ENCODE measurements at regions not wholly inside any gene's neighbourhood (a gene's known extent, or its start where the extent isn't known, plus 50 kb on each side); places are given as distances from the start of the nearest gene placed in this dataset.
"Not testable (repeated sequence)": the region's sequence is repeated elsewhere in the genome, so short reads cannot be mapped to it uniquely, and the experiment has no call there.

DNA sequence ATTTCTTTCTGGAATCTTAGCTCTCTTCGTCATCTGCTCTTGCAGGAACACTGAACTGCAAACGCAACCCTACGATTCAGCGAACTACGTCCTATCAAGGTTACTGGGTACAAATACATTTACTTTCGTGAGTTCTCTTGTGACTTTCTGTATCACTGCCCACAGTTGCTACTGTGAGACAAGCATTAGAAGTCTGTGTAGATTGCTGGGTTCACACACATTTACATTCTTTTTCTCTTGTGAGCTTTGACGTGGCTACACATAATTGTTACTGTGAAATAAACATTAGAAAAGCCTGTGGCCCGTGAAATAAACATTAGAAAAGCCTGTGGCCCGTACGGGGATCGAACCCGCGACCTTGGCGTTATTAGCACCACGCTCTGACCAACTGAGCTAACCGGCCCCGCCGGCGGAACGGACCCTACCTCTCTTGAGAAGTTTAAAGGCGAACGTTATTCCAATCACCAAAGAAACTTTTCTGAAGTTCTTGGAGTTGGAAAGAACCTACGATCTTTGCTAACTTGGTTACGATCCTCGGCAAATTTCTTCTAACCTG, 61.2 kb upstream of the ZNF322 start:
- DNase-seq = not testable (repeated sequence)

DNA sequence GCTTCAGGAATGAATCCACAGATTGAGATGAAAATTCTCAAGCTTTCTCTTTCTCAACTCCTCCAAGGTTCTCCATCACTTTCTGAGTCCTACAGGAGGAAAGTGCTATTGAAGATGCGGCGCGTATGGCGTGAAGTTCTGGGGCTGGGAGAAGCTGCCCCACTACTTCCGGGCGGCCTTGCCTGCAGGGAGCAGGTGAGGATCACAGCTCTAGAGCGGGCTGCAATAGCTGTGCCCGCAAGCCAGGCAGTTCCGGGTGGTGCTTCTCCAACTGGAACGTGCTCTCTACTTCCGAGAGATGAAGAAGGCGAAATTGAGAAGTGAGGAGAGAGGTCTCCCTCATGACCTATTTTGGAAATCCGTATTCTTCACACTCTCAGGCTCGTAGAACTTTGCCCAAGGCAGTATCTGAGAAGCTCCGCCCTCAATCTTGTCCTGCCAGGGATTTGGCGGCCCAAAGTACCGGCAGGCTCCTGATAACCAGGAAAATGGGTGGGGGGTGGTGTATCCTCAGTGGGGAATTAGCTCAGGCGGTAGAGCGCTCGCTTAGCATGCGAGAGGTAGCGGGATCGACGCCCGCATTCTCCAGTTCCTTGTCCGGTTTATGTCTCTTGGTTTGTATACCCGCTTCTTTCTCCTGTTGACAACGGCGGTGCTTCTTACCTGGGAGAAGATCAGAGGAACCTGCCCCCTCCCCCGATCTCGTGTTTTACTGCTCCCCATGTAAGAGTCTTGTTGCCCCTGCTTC, 70.6 kb upstream of the ZNF322 start:
- DNase-seq = not testable (repeated sequence)

DNA sequence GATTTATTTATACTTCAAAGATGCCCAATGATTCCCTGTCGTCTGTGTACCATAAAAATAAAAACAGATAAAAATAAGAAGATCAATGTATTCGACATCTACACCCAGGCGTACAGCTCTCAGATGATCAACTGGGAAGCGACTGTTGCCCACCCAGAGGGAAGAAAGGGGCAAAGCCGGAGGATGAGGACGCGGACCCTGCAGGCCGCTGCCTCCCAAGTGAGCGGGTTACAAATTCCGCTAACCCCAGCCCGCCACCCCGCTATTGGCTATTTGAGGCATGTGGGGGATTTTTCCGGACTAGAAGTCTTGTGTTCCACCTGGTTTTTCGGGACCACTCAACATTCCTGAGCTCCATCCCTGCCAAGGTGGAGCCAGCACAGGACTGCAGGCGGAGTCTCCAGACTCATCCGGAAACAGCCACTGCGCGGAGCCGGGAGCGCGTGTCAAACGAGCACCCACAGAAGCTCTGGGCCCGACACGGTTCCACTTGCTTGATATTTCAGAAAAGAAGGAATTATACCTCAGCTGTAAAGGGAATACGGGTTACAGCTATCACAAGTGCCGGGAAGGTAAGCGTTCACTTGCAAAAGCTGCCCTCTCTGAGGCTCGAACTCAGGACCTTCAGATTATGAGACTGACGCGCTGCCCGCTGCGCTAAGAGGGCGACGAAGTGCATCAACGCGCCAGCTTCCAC, 75.4 kb upstream of the ZNF322 start:
- DNase-seq = not testable (repeated sequence)

DNA sequence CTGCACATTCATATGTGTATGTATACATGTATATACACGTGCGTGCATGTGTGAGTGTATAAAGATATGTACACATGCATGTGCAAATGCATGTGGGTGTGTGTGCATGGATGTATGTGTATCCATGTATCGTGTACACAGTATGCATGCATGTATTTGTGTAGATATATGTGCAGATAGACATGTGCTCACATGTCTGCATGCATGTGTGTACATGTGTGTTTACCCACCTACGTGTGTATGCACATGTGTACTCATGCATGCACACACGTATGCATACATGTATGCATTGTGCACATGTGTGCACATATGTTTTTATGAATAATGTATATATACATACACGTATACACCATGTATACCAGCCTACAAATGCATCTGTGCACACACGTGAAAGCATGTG, 80.3 kb upstream of the ZNF322 start:
- no peak for DNase-seq

DNA sequence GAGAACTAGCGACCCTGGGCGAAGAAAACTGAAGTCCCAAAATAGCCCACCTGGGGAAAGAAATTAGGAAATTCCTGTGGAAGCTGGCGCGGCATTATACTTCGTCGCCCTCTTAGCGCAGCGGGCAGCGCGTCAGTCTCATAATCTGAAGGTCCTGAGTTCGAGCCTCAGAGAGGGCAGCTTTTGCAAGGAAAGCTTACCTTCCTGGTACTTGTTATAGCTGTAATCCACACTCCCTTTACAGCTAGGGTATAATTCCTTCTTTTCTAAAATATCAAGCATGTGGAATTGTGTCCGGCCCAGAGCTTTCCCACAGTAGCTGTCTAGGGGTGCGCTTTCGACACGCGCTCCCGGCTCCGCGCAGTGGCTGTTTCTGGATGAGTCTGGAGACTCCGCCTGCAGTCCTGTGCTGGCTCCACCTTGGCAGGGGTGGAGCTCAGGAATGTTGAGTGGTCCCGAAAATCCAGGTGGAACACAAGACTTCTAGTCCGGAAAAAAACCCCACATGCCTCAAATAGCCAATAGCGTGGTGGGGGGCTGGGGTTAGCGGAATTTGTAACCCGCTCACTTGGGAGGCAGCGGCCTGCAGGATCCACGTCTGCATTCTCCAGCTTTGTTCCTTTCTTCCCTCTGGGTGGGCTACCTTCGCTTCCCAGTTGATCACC, 83.7 kb upstream of the ZNF322 start:
- DNase-seq = no peak

DNA sequence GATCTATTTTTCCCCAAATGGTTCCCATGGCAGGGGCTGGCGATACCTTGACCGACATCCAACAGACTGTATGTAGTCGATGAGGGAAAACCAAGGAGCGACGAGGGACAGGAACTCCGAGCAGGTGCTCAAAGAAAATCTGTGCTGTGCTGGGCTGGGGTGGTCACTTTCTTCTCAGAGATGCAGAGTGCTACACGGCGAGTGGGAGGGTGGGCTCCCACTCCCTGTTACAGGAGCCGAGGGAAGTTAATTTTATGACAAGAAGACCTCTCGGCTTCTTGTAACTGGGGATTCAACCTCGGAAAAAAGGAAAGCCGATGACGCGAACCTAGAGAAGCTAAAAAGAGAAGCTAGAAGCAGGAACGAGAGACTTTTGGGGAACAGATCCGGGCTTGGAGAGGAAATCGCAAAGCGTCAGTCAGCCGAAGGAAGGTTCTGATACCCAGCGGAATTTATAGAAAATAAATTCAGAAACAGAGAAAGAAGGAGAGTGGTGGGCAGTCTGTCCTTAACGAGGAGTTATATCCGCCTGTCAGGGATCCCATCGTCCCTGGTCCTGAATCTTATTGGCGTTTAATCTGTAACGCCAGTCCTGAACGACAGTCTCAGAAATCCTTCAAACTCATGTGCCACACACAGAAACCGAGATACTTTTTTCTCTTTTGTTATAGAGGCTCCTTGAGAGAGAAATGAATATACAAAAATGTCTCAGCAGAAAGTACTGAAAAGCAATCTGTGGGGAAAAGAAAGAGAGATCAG, 84.6 kb upstream of the ZNF322 start:
- DNase-seq = no peak

DNA sequence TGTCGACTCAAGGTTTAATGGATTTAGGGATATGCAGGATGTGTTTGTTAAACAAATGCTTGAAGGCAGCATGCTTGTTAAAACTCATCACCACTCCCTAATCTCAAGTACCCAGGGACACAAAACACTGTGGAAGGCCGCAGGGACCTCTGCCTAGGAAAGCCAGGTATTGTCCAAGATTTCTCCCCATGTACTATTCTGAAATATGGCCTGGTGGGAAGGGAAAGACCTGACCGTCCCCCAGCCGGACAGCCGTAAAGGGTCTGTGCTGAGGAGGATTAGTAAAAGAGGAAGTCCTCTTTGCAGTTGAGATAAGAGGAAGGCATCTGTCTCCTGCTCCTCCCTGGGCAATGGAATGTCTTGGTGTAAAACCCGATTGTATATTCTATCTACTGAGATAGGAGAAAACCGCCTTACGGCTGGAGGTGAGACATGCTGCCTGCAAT, 85.3 kb upstream of the ZNF322 start:
- DNase-seq = not testable (repeated sequence)

DNA sequence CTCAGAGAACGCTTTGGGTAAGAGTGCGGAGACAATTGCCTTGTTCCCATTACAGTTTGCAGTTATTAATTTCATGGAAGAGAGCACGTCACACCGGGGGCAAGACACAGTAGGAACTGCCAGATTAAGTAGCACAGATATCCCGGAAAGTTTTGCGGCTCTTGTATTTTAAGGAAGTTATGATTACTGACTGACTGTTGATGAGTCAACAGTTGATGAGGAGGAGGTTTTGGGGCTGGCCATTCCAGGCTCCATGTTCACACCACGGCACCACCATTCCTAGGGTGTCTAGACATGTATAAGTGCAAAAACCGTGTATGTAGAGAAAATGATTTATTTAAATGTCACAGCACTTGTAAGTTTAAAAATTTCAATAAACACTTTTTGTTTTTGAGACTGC, 86.4 kb upstream of the ZNF322 start:
- DNase-seq = not testable (repeated sequence)

DNA sequence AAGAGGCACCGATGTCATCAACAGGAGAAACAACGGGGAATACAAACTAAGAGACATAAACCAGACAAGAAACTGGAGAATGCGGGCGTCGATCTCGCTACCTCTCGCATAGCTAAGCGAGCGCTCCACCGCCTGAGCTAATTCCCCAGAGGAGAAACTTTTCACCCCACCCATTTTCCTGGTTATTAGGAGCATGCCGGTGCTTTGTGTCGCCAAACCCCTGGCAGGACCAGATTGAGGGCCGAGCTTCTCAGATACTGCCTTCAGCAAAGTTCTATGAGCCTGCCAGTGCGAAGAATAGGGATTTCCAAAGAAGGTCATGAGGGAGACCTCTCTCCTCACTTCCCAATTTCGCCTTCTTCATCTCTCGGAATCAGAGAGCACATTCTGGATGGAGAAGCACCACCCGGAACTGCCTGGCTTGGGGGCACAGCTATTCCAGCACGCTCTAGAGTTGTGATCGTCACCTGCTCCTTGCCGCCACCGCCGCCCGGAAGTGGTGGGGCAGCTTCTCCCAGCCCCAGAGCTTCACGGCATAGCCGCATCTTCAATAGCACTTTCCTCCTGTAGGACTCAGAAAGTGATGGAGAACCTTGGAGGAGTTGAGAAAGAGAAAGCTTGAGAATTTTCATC, 89.7 kb upstream of the ZNF322 start:
- not testable (repeated sequence) for DNase-seq

DNA sequence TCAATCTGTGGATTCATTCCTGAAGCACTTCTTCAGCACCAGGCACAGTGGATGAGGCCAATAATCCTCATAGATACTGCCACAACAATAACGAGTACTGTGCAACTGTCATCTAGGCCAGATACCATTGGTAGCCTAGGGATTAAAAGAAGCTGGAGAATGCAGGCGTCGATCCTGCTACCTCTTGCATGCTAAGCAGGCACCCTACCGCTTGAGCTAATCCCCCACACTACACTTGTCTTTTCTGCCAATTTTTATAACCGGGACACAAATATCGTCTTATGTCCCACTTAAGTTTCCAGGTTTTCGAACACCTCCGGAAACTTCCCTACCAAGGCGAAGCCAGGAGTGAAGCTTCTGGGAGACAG, 90.2 kb upstream of the ZNF322 start:
- DNase-seq = not testable (repeated sequence)

DNA sequence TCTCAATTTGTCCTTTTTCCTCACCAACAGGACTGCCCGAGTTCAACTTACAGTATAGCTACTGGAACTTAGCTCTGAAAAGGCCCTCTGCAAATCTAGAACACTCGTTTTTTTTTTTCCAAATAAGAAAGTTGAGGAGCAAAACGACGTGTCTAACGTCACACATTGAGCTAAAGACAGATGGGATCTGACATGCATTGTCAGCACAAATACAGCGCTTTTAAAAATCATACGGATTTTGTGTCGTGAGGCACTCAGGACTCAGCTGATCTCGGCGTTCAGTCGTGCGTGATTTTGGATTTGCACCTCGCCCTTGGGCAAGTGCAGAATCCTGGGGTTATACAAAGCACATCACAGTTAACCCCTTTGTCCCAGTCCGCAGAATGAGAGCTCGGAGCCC, 94.7 kb upstream of the ZNF322 start:
- DNase-seq = no peak

DNA sequence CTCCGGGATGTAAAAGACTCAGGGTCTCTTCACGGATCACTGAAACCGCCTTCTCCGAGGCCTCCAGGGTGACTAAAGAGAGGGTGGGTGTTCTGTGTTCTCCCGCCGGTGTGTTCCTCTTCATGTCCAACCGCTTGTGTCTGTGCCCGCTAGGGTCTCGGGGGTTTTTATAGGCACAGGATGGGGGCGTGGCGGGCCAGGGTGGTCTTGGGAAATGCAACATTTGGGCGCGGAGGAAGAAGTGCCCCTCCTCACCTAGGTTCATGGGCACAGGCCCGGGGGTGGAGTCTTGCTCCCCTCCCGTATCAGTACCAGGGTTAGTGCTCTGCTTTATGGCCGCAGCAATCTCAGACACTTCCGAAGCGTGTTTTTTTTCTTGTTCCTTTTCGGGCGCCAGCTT, 95.3 kb upstream of the ZNF322 start:
- DNase-seq = not testable (repeated sequence)

DNA sequence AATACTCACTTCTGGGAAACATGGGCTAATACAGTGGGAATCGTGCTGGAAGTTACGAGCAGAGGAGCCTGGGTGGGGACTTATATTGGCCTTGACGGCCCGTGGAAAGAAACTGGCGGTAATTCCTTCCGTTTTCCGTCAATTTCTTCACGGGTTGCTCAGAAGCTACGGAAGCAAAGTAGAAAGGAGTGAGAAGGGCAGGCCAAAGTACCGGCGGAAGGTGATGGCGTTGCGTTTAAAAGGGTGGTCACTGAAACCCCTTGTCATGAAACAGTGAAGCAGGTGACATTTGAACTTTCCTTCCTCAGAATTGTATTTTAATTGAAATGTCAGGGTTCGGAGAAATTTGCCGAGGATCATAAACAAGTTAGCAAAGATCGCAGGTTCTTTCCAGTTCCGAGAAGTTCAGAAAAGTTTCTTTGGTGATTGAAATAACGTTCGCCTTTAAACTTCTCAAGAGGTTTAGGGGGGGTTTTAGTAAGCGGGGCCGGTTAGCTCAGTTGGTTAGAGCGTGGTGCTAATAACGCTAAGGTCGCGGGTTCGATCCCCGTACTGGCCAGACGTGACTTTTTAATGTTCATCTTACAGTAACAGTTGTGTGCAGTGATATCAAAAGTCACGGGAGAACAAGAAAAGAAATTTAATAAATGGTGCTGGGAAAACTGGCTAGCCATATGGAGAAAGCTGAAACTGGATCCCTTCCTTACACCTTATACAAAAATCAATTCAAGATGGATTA, 96.7 kb upstream of the ZNF322 start:
- not testable (repeated sequence) for DNase-seq

DNA sequence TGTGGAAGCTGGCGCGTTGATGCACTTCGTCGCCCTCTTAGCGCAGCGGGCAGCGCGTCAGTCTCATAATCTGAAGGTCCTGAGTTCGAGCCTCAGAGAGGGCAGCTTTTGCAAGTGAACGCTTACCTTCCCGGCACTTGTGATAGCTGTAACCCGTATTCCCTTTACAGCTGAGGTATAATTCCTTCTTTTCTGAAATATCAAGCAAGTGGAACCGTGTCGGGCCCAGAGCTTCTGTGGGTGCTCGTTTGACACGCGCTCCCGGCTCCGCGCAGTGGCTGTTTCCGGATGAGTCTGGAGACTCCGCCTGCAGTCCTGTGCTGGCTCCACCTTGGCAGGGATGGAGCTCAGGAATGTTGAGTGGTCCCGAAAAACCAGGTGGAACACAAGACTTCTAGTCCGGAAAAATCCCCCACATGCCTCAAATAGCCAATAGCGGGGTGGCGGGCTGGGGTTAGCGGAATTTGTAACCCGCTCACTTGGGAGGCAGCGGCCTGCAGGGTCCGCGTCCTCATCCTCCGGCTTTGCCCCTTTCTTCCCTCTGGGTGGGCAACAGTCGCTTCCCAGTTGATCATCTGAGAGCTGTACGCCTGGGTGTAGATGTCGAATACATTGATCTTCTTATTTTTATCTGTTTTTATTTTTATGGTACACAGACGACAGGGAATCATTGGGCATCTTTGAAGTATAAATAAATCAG, 106.8 kb upstream of the ZNF322 start:
- not testable (repeated sequence) for DNase-seq

DNA sequence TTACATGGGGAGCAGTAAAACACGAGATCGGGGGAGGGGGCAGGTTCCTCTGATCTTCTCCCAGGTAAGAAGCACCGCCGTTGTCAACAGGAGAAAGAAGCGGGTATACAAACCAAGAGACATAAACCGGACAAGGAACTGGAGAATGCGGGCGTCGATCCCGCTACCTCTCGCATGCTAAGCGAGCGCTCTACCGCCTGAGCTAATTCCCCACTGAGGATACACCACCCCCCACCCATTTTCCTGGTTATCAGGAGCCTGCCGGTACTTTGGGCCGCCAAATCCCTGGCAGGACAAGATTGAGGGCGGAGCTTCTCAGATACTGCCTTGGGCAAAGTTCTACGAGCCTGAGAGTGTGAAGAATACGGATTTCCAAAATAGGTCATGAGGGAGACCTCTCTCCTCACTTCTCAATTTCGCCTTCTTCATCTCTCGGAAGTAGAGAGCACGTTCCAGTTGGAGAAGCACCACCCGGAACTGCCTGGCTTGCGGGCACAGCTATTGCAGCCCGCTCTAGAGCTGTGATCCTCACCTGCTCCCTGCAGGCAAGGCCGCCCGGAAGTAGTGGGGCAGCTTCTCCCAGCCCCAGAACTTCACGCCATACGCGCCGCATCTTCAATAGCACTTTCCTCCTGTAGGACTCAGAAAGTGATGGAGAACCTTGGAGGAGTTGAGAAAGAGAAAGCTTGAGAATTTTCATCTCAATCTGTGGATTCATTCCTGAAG, 111.6 kb upstream of the ZNF322 start:
- DNase-seq = not testable (repeated sequence)

DNA sequence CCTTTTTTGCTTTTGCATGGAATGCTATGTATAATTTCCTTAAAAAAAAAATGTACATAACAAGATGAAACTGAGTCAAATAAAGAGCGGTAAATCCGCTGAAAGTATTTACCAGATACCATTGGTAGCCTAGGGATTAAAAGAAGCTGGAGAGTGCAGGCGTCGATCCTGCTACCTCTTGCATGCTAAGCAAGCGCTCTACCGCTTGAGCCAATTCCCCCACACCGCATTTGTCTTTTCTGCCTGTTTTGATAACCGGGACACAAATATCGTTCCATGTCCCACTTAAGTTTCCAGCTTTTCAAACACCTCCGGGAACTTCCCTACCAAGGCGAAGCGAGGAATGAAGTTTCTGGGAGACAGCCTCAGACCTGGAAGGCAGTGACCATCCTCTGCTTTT, 113.9 kb upstream of the ZNF322 start:
- not testable (repeated sequence) for DNase-seq

DNA sequence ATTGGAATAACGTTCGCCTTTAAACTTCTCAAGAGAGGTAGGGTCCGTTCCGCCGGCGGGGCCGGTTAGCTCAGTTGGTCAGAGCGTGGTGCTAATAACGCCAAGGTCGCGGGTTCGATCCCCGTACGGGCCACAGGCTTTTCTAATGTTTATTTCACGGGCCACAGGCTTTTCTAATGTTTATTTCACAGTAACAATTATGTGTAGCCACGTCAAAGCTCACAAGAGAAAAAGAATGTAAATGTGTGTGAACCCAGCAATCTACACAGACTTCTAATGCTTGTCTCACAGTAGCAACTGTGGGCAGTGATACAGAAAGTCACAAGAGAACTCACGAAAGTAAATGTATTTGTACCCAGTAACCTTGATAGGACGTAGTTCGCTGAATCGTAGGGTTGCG, 121.0 kb upstream of the ZNF322 start:
- DNase-seq = not testable (repeated sequence)

DNA sequence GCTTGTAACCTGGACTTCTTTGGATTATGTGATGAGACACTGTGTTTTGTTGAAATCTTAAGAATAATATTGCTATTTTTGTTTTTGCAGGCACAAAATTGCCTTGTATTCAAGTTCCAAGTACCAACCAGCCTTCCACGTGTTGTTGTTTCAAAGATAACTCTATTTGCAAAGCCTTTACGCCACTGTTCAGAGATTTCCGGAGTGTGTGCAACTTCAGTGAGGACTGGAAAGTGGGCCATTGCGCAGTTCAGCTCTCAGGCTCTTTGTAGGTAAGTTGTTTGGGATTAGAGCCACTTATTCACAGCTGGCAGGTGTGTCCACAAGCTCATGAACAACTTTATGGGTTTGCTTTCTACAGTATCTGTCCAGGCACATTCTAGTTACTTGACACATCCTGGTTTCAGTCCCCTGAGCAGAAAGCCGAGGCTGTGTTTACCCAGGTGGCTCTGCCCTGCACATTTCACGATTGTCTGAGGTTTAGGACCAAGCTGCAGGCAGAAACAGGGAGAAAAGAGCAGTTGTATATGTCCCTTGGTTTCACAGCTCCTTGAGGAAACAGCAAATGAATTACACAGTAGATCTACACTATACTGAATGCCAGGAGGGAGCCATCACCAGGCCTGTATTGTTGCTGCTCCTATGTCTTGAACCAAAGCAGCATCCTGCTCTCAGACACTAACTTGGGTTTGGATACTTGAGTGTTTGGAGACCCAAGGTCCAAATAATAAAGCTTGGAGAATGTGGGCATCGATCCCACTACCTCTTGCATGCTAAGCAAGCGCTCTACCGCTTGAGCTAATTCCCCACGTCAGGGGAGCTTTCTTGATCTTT, 136.1 kb upstream of the ZNF322 start:
- not testable (repeated sequence) for DNase-seq

Measured in NCI-H1930 (cell line).